H54 (cell line): ENCODE measurements at regions not wholly inside any gene's neighbourhood (a gene's known extent, or its start where the extent isn't known, plus 50 kb on each side); places are given as distances from the start of the nearest gene placed in this dataset.

Experiments used
- DNase-seq: peaks from one replicate; pipeline ENCODE4 v3.0.0; 2011; ENCODE audit warnings: low spot score, mixed read lengths; ENCODE audit not compliant: insufficient read length
- FAIRE-seq: peaks from 3 replicates; lab custom pipeline; 2011; peaks lifted over from hg19 to GRCh38; lab: Jason Lieb, UNC
- POLR2A ChIP-seq: IDR thresholded peaks from 2 replicates; pipeline ENCODE4 v1.6.1; 2011; ENCODE audit warnings: low read depth, mild to moderate bottlenecking, low read length

DNA sequence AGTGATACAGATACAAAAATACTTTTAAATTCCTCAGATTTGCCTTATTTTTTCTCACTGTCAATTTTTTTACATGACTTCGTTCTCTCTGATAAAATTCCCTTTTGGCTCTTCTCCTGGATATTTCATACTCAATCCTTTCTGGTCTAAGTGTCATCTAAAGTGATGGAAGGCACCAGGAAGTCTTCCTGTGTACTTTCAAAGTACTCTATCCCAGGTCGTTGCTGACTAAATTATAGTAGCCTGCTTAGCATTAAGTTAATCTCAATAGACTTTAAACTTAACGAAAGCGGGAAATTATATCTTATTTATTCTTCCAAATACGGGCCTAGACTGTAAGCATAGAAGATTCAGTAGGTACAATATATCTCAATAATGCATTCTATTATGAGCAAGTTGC, 67.8 kb downstream of the CASP12 start:
- FAIRE-seq (no peak), DNase-seq (no peak)
- TF ChIP-seq POLR2A = no peak

DNA sequence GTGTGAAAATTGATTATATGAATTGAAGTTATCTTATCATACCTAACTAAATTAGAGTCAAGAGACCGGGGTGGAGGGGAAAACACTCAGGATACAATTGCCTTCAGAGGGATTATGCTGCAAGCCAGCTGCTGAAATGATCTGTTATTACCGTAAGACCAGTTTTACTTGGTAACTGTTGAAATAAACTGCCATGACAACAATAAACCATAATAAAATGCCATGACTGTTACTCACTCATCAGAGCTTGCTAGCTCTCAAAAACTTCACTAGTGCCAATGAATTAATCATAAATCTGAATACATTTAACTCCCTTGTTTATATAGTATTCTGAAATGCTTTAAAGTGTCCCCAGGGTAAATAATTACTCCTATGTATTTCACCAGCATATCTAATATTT, 68.2 kb downstream of the CASP12 start:
- FAIRE-seq = no peak
- DNase-seq = no peak
- TF ChIP-seq POLR2A = no peak

DNA sequence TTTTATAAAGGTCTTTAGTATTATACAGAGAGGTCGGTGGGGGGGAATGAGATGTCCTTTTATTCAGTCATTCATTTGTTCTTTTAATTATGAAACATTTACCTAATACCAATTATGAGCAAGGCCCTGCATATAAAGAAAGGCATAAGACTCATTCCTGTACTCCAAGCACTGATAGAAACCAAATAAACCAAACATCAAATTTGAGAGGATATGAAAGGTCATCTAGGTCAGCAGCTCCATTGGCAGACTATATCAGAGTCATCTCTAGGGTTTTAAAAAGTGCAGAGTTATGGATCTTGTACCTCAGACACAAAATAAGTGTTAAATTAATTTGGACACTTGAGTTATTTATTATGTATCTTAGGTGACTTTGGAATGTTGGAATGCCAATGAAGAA, 71.5 kb downstream of the CASP12 start:
- DNase-seq (no peak), FAIRE-seq (no peak)
- TF ChIP-seq POLR2A = no peak

DNA sequence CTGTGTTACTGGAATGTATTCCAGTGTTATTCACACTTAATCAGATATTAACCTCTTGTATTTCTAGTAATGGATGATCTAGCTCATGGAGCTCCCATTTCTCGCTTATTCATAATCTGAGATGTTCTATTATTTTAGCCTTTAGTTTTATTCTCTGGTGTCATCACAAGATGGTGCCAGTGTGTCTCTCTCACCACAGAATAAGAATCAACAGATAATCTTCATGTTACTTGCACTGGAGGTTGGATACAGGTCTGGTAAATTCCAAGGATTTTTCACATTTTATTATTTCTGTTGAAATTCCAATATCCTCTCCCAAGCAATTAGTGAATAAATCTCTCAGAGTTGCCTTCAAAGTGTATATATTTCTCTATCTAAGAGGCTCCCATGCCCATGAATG, 74.6 kb downstream of the CASP12 start:
- TF ChIP-seq POLR2A = no peak
- FAIRE-seq = no peak
- no peak for DNase-seq

DNA sequence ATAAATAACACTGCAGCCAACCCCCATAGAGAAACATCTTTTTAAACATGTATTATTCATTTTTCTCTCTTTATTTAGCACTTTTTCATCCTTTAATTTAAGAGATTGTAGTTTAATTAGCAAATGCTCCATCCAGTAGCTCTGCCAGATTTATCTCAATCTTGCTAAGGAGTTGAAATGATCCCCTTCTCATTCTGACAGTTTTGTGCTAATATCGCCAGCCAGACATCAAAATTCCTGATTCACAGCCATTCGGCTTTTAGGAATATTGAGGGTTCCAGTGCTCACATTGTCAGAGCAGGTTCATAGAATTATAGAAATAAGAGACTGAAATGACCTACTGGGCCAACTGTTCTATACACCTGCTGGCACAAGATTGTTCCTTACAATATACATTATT, 77.8 kb downstream of the CASP12 start:
- TF ChIP-seq POLR2A = no peak
- no peak for DNase-seq
- FAIRE-seq = no peak

DNA sequence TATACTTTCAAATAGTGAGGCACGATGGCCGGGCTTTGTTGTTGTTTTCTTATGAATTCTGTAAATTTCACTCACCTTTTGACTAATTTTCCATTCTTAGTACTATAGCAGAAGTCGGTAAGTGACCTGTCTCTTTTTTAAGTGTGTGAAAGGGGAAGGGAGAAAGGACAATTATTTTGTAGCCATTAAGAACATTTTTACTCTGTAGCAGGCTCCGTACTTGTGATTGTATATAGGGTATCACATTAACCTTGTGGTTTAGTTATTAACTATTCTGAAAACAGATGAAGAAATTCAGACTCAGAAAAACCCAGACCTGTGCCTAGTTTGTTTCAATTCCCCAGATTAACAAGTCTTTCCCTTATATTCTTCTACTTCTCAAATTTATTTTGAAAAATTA, 78.7 kb downstream of the CASP12 start:
- FAIRE-seq = no peak
- TF ChIP-seq POLR2A = no peak

DNA sequence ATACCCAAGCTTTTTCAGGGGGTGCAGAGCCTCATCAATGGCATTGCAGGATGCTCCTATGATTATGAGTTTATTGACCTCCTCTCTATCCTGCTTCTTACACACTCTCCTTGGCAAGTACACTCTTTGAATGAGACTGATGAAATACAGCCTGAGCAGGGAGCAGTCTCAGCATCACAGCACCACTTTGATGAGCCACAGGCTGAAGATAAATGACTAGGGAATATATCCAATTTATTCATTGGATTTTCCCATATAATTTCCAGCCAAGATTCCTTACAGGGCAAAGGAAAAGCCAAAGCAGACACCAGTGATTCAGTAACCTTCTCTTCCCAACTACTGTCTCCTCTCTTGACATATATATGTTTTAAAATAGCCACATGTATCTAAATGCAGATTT, 79.2 kb downstream of the CASP12 start:
- FAIRE-seq (no peak), DNase-seq (no peak)
- no peak for TF ChIP-seq POLR2A

More for the DNA sequence above, 78.7 kb downstream of the CASP12 start:
- no peak for DNase-seq

DNA sequence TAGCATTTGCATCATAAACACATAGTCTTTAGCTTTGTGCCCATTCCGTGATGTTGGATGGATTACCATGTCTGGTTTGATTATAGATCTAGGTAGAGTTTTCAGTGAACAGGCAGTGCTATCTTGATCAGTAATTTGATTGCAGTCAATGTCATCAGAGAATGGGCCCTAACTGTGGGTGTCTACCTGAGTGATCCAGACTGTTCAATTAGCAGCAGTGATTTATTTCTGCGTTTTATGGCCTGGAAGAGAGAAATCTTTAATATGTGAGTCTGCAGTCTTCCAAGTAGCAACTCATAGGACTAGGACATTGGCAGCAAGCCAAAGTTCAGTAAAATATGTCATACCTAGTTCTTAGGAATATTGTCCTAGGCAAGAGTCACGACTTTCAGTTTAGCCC, 80.3 kb downstream of the CASP12 start:
- DNase-seq = no peak
- no peak for FAIRE-seq
- no peak for TF ChIP-seq POLR2A

DNA sequence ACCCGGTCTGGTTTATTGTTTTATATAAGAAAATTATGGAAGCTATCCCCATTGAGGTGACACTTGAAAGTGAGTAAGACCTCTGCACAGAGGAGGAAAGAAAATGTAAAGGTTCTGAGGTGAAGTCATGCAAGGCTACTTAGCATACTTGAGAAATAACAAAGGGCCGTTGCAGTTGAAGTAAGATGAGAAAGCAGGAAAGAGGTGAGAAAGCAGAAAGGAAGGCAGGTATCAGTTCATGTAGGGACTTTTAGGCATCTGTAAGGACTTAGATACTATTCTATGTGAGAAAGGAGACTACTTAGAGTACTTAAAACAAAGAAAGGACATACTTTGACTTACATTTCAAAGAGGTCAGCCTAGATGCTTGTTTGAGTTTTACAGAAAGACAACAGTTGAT, 84.7 kb downstream of the CASP12 start:
- no peak for TF ChIP-seq POLR2A
- no peak for FAIRE-seq

DNA sequence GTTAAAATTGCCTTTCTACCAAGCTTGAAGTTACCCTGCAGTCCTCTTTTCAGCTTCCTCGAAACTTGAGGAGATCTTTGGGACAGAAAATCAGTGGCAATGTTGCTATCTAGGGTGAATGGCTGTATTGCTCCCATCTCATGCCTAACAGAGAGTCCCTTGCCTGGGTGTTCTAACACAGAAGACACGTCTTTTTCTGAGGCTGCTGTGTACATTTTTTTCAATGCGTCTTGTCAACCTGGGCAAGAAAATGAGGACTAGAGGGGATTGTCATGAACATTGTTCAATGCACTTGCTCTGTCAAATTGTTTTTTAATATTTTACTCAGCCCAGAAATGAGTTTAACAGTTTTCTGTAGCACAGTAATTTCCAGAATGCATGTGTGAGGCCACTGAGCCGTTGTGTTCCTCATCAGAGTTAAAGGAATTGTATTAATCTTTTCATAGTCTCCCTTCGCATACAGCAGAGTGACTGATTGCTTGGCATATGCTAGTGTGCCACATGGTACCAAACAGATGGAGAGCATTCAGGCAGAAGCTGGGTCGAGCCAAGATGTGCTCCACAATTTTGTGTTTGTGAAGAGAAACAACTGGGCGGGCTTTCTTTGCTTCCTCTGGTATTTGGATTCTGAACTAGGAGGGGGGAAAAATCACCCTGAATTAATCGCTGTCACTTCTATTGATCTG, 86.0 kb downstream of the CASP12 start:
- TF ChIP-seq POLR2A = no peak
- FAIRE-seq = no peak
- no peak for DNase-seq

More for the DNA sequence above, 84.7 kb downstream of the CASP12 start:
- DNase-seq = no peak

DNA sequence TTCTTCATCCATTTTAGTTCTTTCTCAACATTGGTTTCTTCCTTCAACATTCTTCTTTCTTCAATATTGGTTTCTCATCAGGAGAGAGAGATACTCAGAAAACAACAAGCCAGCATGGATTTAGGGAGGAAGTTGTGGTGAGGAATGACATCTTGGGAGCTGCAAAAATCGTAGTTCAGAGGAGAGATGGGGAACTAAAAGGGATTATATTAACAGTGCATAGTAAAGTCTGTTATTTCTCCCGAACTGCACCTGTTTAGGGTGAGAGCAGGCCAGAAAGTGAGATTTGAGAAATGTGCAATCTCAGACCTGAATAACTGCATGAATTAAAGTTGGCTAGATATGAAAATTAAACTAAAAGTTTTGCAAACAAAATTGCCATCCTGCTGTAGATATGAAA, 94.5 kb downstream of the CASP12 start:
- FAIRE-seq = no peak
- no peak for DNase-seq

DNA sequence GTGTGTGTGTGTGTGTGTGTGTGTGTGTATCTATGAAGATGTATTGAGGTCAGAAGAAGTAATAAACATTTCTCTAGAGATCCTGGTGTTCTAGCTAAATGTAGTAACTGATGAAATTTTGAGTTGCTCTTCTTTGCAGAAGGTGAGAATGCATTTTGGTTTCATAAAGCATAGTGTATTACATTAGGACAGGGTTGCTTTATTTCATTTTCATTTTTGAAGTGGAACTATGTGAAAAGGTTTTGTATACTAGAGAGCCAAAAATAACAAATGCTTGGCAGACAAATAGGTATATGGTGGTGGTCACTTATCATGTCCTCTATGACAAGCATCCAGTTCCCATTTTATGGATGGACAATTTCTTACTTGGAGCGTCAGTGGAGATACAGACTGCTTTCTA, 99.0 kb downstream of the CASP12 start:
- FAIRE-seq (no peak), DNase-seq (no peak)
- TF ChIP-seq POLR2A = no peak

More for the DNA sequence above, 94.5 kb downstream of the CASP12 start:
- TF ChIP-seq POLR2A = no peak

DNA sequence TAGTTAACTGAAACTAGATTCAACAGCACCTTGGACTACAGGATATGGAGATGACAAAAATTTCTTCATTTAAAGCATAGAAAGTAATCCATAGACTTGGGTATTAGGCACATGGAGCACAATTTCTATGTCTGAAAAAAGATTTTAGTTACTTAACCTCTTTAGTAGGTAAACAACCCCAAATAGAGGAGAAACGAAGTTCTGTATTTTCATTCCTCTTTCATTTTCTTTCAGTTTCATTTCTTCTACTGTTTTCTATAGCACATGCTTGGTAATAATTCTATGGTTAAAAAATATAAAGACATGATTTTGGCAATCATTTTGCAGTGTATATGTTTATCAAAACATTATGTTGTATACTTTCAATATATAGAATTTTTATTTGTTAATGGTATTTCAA, 99.5 kb downstream of the CASP12 start:
- DNase-seq = no peak
- no peak for TF ChIP-seq POLR2A
- no peak for FAIRE-seq

DNA sequence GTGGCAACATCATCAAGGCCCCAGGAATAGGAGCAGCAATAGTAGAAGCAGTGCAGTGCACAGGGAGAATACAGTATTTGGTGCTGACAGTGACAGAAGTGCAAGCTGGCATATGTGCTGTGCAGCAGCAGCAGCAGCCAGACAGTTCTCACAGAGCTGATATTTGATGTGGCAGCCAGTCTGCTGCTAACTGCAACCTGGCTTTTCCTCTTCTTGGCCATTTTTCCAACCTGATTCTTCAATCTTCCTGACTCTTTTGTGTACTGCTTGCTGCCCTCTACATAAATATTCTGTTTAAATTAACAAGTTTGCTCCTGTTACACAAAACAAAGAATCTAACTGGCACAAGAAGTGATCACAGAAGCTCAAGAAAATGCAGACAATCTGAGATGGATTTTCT, 102.0 kb downstream of the CASP12 start:
- no peak for TF ChIP-seq POLR2A
- no peak for DNase-seq
- FAIRE-seq = no peak

DNA sequence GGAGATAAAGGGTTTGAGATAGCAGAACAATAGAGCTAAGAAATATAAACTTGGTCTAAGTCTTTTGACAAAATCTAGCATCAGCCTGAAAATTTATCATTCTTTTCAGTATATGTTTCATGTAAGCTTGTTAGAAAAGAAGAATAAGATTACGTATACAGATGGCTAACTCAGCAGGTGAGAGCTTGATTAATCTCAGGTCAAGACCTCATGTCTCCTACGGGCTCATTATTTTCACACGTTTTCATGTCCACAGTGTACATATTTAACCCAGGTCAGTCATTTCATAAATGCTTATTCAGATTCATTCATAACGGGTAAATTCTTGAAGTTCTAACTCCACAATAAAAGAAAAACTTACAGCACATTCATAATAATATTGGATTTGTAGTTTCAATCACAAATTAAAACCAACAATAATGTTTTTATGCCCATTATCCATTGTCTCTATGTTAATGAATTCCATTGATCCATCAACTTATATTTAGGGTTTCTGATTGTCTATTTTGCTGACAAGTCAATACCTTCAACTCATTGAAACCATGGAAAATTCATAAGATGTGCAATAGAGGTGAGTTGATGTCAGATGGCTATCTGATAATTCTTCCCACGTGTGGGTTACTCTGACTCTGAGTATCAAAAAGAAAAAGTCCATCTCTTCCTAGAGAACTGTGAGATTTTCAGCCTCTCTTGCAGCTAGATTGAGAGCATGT, 102.6 kb downstream of the CASP12 start:
- DNase-seq (no peak), FAIRE-seq (no peak)
- no peak for TF ChIP-seq POLR2A
